Activated CD4-positive, alpha-beta T cell treated with anti-CD3 and anti-CD28 coated beads for 48 hours (primary cell): ENCODE measurements at regions not wholly inside any gene's neighbourhood (a gene's known extent, or its start where the extent isn't known, plus 50 kb on each side); places are given as distances from the start of the nearest gene placed in this dataset.
"Not testable (repeated sequence)": the region's sequence is repeated elsewhere in the genome, so short reads cannot be mapped to it uniquely, and the experiment has no call there.

Experiments
- DNase-seq: peaks from one replicate; pipeline ENCODE4 v3.0.0-alpha.2; 2020

GRCh38 chr3:187852842-187853730, 107.8 kb upstream of the BCL6 start:
- DNase-seq: no peak

GRCh38 chr3:187855131-187855530, 109.9 kb upstream of the BCL6 start:
- DNase-seq: no peak

- no peak for DNase-seq
Observed at GRCh38 chr3:187856555-187856954, 111.3 kb upstream of the BCL6 start.

- DNase-seq: no peak
Observed at GRCh38 chr3:187858041-187858440, 112.8 kb upstream of the BCL6 start.

GRCh38 chr3:187858711-187859110, 113.4 kb upstream of the BCL6 start:
- no peak for DNase-seq

GRCh38 chr3:187862701-187863277, 117.5 kb upstream of the BCL6 start:
- DNase-seq: not testable (repeated sequence)

- DNase-seq: peak; percentile 35
Observed at GRCh38 chr3:187870360-187871203, 125.3 kb upstream of the BCL6 start.

- DNase-seq: no peak
Observed at GRCh38 chr3:187871204-187871591, 125.9 kb upstream of the BCL6 start.

GRCh38 chr3:187871848-187872247, 126.6 kb upstream of the BCL6 start:
- DNase-seq: no peak

GRCh38 chr3:187873843-187874242, 128.6 kb upstream of the BCL6 start:
- DNase-seq: no peak

GRCh38 chr3:187875863-187876262, 130.6 kb upstream of the BCL6 start:
- DNase-seq: no peak

GRCh38 chr3:187878772-187879518, 133.7 kb upstream of the BCL6 start:
- DNase-seq: no peak

GRCh38 chr3:187880441-187880840, 135.2 kb upstream of the BCL6 start:
- DNase-seq: no peak

- DNase-seq: no peak
Observed at GRCh38 chr3:187880851-187881250, 135.6 kb upstream of the BCL6 start.

GRCh38 chr3:187888701-187889100, 143.4 kb upstream of the BCL6 start:
- no peak for DNase-seq

- DNase-seq: no peak
Observed at GRCh38 chr3:187889106-187889505, 143.8 kb upstream of the BCL6 start.

GRCh38 chr3:187889601-187890404, 144.5 kb upstream of the BCL6 start:
- DNase-seq: no peak

GRCh38 chr3:187890405-187890752, 145.1 kb upstream of the BCL6 start:
- not testable (repeated sequence) for DNase-seq

- no peak for DNase-seq
Observed at GRCh38 chr3:187896646-187897045, 151.4 kb upstream of the BCL6 start.

GRCh38 chr3:187899246-187899645, 154.0 kb upstream of the BCL6 start:
- no peak for DNase-seq

GRCh38 chr3:187900993-187901755, 155.9 kb upstream of the BCL6 start:
- no peak for DNase-seq
